Lower leg skin (tissue), 4 donors: ENCODE measurements at regions not wholly inside any gene's neighbourhood (a gene's known extent, or its start where the extent isn't known, plus 50 kb on each side); places are given as distances from the start of the nearest gene placed in this dataset.

Experiments
- DNase-seq, 2 donors: peaks; one replicate each; pipeline ENCODE4 v3.0.0-alpha.2; 2019; ENCODE audit warnings: low spot score in 2 of 2
- H3K4me3 ChIP-seq: fragments of 200-600 bp; sonication (generic); 2 replicates; pipeline ENCODE4 v1.5.1; 2017; ENCODE audit warnings: mild to moderate bottlenecking, low read depth; ENCODE audit not compliant: poor library complexity, severe bottlenecking
- CTCF ChIP-seq, 3 donors: fragments of 450-650 bp; IDR thresholded peaks; one replicate each; pipeline ENCODE4 v1.5.1; 2016; ENCODE audit warnings: antibody characterized with exemption in 3 of 3, mild to moderate bottlenecking in 3 of 3, moderate library complexity in 2 of 3
- POLR2A ChIP-seq, 2 donors: fragments of 450-650 bp; IDR thresholded peaks; one replicate each; pipeline ENCODE4 v1.6.1; 2016 to 2017; ENCODE audit warnings: antibody characterized with exemption in 2 of 2, mild to moderate bottlenecking in 1 of 2, moderate library complexity in 1 of 2
- WGBS, 2 donors: methylation state at CpG; one replicate each; pipeline ENCODE4 v1.1.5; 2018; 5-methylcytosine and 5-hydroxymethylcytosine counted together
- intact Hi-C: fragments of 100-400 bp; cut with DNase I; formaldehyde crosslinking; loops from one replicate; pipeline ENCODE4 v1.15.0; 2023; ENCODE audit warnings: low total_unique reads

- H3K4me3 ChIP-seq, result no peak overlapping the region
- intact Hi-C loops, result no loop called here
- TF ChIP-seq POLR2A (IDR thresholded peaks at IDR 0.05) (no peak), CTCF (IDR thresholded peaks at IDR 0.05) (no peak)
- WGBS, 2 donors, result 87 to 92% methylated on average over 11 to 21 of the region's 21 CpGs
- no peak for DNase-seq
These were observed 1091.9 kb upstream of the TENM4 start for GRCh38 chr11:80532633-80533232.

DNA sequence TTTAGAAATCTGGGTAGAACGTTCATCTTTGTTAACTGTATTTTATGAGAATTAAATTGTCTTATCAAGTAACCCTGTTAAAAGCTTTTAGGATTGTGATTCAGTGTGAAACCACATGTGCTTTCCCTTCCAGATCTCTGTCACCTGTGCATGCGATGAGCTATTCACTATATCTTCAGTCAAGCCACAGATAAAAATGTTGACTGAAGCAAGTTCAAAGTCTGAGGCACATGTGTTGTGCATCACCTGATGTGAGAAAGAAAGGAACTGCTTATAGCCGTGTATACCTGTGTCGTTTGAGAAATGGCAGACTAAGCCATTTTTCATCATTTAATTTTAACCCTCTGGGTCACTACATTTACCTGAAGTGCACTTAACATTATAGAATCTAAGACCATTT lies 1088.9 kb upstream of the TENM4 start:
- H3K4me3 ChIP-seq, result no peak overlapping the region

GRCh38 chr11:80525663-80526405 lies 1085.0 kb upstream of the TENM4 start:
- TF ChIP-seq CTCF (IDR thresholded peaks at IDR 0.05) (no peak), POLR2A (IDR thresholded peaks at IDR 0.05) (no peak)
- intact Hi-C loops, result no loop called here
- 69 to 80% methylated on average over 4 of the region's 4 CpGs for WGBS, 2 donors
- no peak overlapping the region for H3K4me3 ChIP-seq
- no peak for DNase-seq

More for the DNA sequence above, 1088.9 kb upstream of the TENM4 start:
- intact Hi-C loops, result no loop called here
- DNase-seq, result no peak
- WGBS, 2 donors, result 65 to 69% methylated on average over 4 of the region's 4 CpGs
- TF ChIP-seq POLR2A (IDR thresholded peaks at IDR 0.05) (no peak), CTCF (IDR thresholded peaks at IDR 0.05) (no peak)

DNA sequence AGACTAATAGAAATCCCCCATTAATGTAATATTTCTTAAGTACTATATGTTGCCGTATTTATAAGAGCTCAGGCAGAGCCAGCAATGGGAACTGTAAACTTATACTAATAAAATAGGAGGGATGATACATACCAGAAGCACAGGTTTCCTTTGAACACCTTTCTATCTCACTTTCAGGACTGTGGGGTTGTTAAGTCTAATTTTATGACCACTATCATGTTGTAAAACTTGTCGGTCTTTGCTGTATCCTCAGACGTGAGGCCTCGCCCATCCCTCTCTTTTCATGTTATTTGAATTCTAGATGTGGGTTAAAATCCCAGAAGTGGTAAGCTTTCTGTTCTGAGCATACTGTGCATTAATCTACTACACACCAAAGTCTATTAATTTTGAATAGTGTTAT lies 1083.5 kb upstream of the TENM4 start:
- 51 to 59% methylated on average over 4 of the region's 4 CpGs for WGBS, 2 donors
- intact Hi-C loops, result no loop called here
- TF ChIP-seq POLR2A (IDR thresholded peaks at IDR 0.05), result no peak
- no peak for TF ChIP-seq CTCF (IDR thresholded peaks at IDR 0.05)
- H3K4me3 ChIP-seq, result no peak overlapping the region
- DNase-seq, result no peak

DNA sequence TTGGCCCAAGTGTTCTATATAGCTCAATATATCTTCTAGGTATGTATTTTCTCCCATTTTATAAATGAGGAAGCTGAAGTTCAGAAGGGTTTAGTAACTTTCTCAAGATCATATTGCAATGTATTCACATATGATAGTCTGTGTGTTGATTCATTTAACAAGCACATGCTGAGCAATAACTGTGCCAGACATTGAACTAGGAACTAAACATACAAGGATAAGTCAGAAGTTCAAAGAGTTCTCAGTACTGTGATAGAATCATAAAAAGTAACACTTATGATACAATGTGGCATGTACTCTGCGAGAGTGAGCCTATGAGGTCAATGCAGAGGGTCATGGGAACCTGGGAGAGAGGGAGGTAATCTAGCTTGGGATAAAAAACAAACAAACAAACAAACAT lies 1082.2 kb upstream of the TENM4 start:
- no peak for TF ChIP-seq POLR2A (IDR thresholded peaks at IDR 0.05)
- TF ChIP-seq CTCF (IDR thresholded peaks at IDR 0.05), result no peak
- H3K4me3 ChIP-seq, result no peak overlapping the region
- DNase-seq, result no peak
- WGBS, 2 donors, result 72 to 77% methylated on average over 1 of the region's 1 CpG
- intact Hi-C loops, result no loop called here
